Muscle layer of colon (tissue), 2 donors: ENCODE measurements at regions not wholly inside any gene's neighbourhood (a gene's known extent, or its start where the extent isn't known, plus 50 kb on each side); places are given as distances from the start of the nearest gene placed in this dataset.

Experiments used
- H3K27ac ChIP-seq: one replicate; pipeline ENCODE4 v1.7.0; 2013; ENCODE audit warnings: low read depth, mild to moderate bottlenecking, low read length, moderate library complexity
- H3K27me3 ChIP-seq, 2 donors: one replicate each; pipeline ENCODE4 v1.7.0; 2013; ENCODE audit warnings: low read length in 2 of 2, mild to moderate bottlenecking in 2 of 2; ENCODE audit not compliant: insufficient read depth in 2 of 2, control insufficient read depth in 1 of 2
- H3K36me3 ChIP-seq: one replicate; pipeline ENCODE4 v1.7.0; 2013; ENCODE audit warnings: mild to moderate bottlenecking, low read length; ENCODE audit not compliant: insufficient read depth
- H3K4me1 ChIP-seq: one replicate; pipeline ENCODE4 v1.7.0; 2013; ENCODE audit warnings: mild to moderate bottlenecking, low read length; ENCODE audit not compliant: insufficient read depth
- H3K4me3 ChIP-seq, 2 donors: one replicate each; pipeline ENCODE4 v1.7.0; 2013; ENCODE audit warnings: low read length in 2 of 2, low read depth in 1 of 2, mild to moderate bottlenecking in 1 of 2, moderate library complexity in 1 of 2
- H3K9ac ChIP-seq: one replicate; pipeline ENCODE4 v1.7.0; 2013; ENCODE audit warnings: low read length
- H3K9me3 ChIP-seq: one replicate; pipeline ENCODE4 v1.7.0; 2013; ENCODE audit warnings: mild to moderate bottlenecking, low read length
- donor health status: abdominal sarcoma.
- donor health status: Adenocarcinoma of cecum.

DNA sequence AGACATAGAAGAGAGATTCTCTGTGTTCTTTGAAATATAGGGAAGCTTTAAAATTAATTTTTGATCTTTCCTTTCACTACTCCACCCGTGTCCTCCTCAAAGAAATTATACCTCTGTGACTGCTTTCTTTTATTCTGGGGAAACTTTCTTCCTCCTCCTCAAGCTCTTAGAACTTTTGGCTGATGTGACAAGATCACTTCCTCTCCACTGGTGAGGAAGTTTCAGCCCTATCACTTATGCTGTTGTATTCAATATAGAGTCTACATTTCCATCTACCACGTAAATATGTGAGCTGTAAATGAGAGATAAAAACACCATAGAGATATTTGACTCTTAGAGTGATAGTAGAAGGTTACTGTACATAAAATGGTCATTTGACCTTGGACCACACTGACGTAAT lies 141.9 kb upstream of the SASH1 start:
- Histone ChIP-seq H3K4me3 (no peak overlapping the region), H3K9ac (no peak overlapping the region), H3K27ac (no peak overlapping the region), H3K36me3 (no peaks in the 10 kb centered on the region), H3K27me3 (no peaks in the 10 kb centered on the region), H3K9me3 (no peaks in the 10 kb centered on the region), H3K4me1 (no peaks in the 10 kb centered on the region)

GRCh38 chr6:148203281-148203925 lies 139.2 kb upstream of the SASH1 start:
- no peak overlapping the region for H3K9ac ChIP-seq
- no peaks in the 10 kb centered on the region for H3K9me3 ChIP-seq
- no peaks in the 10 kb centered on the region for H3K4me1 ChIP-seq
- H3K4me3 ChIP-seq: no peak overlapping the region
- H3K27me3 ChIP-seq: no peaks in the 10 kb centered on the region
- no peaks in the 10 kb centered on the region for H3K36me3 ChIP-seq
- no peak overlapping the region for H3K27ac ChIP-seq

GRCh38 chr6:148203970-148204369 lies 138.7 kb upstream of the SASH1 start:
- Histone ChIP-seq H3K4me3 (no peak overlapping the region), H3K9me3 (no peaks in the 10 kb centered on the region), H3K9ac (no peak overlapping the region), H3K36me3 (no peaks in the 10 kb centered on the region), H3K27me3 (no peaks in the 10 kb centered on the region), H3K4me1 (no peaks in the 10 kb centered on the region), H3K27ac (no peak overlapping the region)

GRCh38 chr6:148208298-148208697 lies 134.3 kb upstream of the SASH1 start:
- Histone ChIP-seq H3K9ac (no peak overlapping the region), H3K36me3 (no peaks in the 10 kb centered on the region), H3K4me3 (no peak overlapping the region), H3K27me3 (no peaks in the 10 kb centered on the region), H3K27ac (no peak overlapping the region), H3K9me3 (no peaks in the 10 kb centered on the region), H3K4me1 (no peaks in the 10 kb centered on the region)

DNA sequence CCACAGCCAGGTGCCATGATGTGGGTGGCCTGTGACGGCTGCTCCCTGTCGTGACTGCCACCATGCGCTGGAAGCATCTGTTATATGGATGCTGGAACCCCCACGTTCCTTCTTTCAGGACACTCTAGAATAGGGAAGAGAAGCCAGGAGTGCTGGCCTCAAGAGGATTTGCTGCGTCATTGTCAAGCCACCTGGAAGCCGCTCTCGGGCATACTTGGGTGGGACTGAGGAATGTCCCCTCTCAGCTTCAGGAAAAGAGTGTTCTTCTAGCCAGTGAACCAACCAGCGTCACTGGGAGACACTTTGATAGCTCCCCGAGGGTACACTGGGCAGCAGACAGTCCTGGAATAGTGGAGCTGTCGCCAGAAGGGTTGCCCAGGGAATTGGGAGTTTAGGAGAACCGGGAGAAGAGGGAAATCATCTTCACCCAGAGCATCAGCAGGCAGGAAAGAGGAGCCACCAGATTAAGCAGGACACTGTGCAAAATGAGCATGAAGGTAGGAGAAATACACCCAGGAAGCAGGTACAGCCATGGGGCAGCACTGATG lies 130.8 kb upstream of the SASH1 start:
- Histone ChIP-seq H3K9me3 (no peaks in the 10 kb centered on the region), H3K4me3 (no peak overlapping the region), H3K4me1 (no peaks in the 10 kb centered on the region), H3K27ac (no peak overlapping the region), H3K27me3 (no peaks in the 10 kb centered on the region), H3K36me3 (no peaks in the 10 kb centered on the region), H3K9ac (no peak overlapping the region)

DNA sequence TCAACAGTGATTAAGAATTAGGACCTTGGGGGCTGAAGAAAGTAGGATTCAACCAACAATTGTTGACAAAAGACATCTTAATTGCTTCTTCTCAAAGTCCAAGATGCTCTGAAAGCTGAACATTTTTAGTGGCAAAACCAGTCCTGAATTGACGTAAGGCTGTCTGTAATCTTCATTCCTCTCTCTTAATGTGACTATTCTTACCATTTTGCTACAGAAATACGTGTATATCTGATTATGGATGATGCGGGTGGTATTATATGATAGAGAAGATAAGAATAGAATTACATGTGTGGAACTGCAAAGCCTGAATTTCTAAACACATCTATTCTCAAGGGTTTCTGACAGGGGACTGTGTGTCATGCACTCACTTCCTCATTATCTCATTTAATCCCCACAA lies 130.3 kb upstream of the SASH1 start:
- H3K27ac ChIP-seq: no peak overlapping the region
- no peak overlapping the region for H3K4me3 ChIP-seq
- no peaks in the 10 kb centered on the region for H3K36me3 ChIP-seq
- no peak overlapping the region for H3K9ac ChIP-seq
- H3K4me1 ChIP-seq: no peaks in the 10 kb centered on the region
- H3K27me3 ChIP-seq: no peaks in the 10 kb centered on the region
- no peaks in the 10 kb centered on the region for H3K9me3 ChIP-seq

- Histone ChIP-seq H3K36me3 (no peaks in the 10 kb centered on the region), H3K27ac (no peak overlapping the region), H3K9ac (no peak overlapping the region), H3K4me1 (peaks cover 4% of the 10 kb centered on the region), H3K9me3 (no peaks in the 10 kb centered on the region), H3K27me3 (no peaks in the 10 kb centered on the region), H3K4me3 (no peak overlapping the region)
Measured at GRCh38 chr6:148213366-148213765, 129.3 kb upstream of the SASH1 start.

GRCh38 chr6:148214667-148215066 lies 128.0 kb upstream of the SASH1 start:
- Histone ChIP-seq H3K27me3 (no peaks in the 10 kb centered on the region), H3K27ac (no peak overlapping the region), H3K9me3 (no peaks in the 10 kb centered on the region), H3K9ac (no peak overlapping the region), H3K4me3 (no peak overlapping the region), H3K36me3 (no peaks in the 10 kb centered on the region), H3K4me1 (peaks cover 10% of the 10 kb centered on the region)

GRCh38 chr6:148217051-148217450 lies 125.6 kb upstream of the SASH1 start:
- Histone ChIP-seq H3K9ac (no peak overlapping the region), H3K4me3 (no peak overlapping the region), H3K27ac (no peak overlapping the region), H3K27me3 (no peaks in the 10 kb centered on the region), H3K36me3 (no peaks in the 10 kb centered on the region), H3K4me1 (peaks cover 10% of the 10 kb centered on the region), H3K9me3 (no peaks in the 10 kb centered on the region)

- peaks cover 10% of the 10 kb centered on the region for H3K4me1 ChIP-seq
- no peaks in the 10 kb centered on the region for H3K36me3 ChIP-seq
- H3K9me3 ChIP-seq: no peaks in the 10 kb centered on the region
- no peaks in the 10 kb centered on the region for H3K27me3 ChIP-seq
- no peak overlapping the region for H3K4me3 ChIP-seq
- H3K27ac ChIP-seq: no peak overlapping the region
- no peak overlapping the region for H3K9ac ChIP-seq
Measured at GRCh38 chr6:148217921-148218320, 124.7 kb upstream of the SASH1 start.

DNA sequence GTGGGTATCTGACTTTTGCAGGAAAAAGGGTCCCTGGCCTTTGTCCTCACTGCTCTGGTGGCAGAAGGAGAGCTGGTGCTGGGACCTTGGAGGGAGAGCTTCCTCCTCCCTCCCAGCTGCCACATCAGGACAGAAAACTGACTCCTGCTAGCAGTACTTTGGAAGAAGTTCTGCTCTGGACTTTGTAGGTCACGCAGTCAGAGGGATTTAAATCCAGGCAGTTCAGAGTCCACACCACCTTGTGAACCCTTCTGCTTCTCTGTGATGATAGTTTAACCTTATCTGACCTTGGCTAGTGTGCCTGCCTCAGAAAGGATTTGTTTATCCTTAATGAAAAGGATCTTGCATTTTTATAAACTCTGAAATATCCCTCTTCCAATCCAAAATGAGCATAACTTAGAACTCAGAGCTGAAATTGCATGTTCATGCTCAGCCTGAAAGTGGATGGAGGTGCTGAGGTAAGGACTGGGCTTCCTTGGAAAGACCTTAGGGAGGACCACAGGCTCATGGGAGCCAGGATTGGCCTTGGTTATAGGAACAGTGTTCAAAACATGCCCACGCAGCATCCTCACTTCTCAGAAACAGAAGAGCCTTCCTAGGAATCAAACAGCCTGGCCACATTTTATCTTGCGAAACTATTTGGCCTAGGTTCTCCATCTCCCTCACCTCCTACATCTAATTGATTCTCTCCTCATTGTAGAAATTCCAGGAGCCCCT lies 123.9 kb upstream of the SASH1 start:
- no peaks in the 10 kb centered on the region for H3K27me3 ChIP-seq
- no peaks in the 10 kb centered on the region for H3K9me3 ChIP-seq
- no peak overlapping the region for H3K27ac ChIP-seq
- peaks cover 10% of the 10 kb centered on the region for H3K4me1 ChIP-seq
- no peak overlapping the region for H3K4me3 ChIP-seq
- H3K36me3 ChIP-seq: no peaks in the 10 kb centered on the region
- H3K9ac ChIP-seq: no peak overlapping the region
